IPS-15b (cell line): ENCODE measurements at regions not wholly inside any gene's neighbourhood (a gene's known extent, or its start where the extent isn't known, plus 50 kb on each side); places are given as distances from the start of the nearest gene placed in this dataset.

Experiments used
- H3K27me3 ChIP-seq: one replicate; pipeline ENCODE4 v1.6.1; 2013; ENCODE audit warnings: low read length; ENCODE audit not compliant: control insufficient read depth, insufficient read depth
- H3K36me3 ChIP-seq: one replicate; pipeline ENCODE4 v1.6.1; 2013; ENCODE audit warnings: low read length; ENCODE audit not compliant: control insufficient read depth, insufficient read depth
- H3K4me1 ChIP-seq: one replicate; pipeline ENCODE4 v1.6.1; 2013; ENCODE audit warnings: mild to moderate bottlenecking, low read length; ENCODE audit not compliant: control insufficient read depth, insufficient read depth
- H3K4me3 ChIP-seq: one replicate; pipeline ENCODE4 v1.5.1; 2013; ENCODE audit warnings: low read depth, low read length
- H3K9ac ChIP-seq: one replicate; pipeline ENCODE4 v1.6.1; 2013; ENCODE audit warnings: low read depth, mild to moderate bottlenecking, low read length
- H3K9me3 ChIP-seq: one replicate; pipeline ENCODE4 v1.6.1; 2013; ENCODE audit warnings: mild to moderate bottlenecking, low read length; ENCODE audit not compliant: control insufficient read depth, insufficient read depth

DNA sequence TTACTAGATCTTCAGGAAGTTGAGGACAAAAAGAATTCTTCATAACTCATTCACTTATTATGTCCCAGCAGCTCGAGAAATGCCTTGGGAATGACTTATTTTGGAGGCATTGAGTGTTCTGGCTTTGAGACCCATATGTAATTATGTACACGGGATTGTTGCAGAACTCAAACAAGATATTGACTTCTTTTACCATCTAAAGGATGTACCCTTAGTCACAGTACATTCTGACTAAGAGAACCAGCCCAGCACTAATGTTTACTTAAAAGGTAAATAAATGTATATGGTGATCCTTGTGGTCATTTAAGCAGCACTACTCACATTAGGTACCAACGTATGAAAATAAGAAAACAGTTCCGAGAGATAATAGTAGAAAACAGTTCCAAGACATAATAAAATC, 268.9 kb downstream of the ADCYAP1 start:
- H3K4me1 ChIP-seq = no peaks in the 10 kb centered on the region
- no peak overlapping the region for H3K9ac ChIP-seq
- no peaks in the 10 kb centered on the region for H3K36me3 ChIP-seq
- H3K4me3 ChIP-seq = no peak overlapping the region
- H3K9me3 ChIP-seq = no peaks in the 10 kb centered on the region
- H3K27me3 ChIP-seq = no peaks in the 10 kb centered on the region

- Histone ChIP-seq H3K9ac (no peak overlapping the region), H3K36me3 (no peaks in the 10 kb centered on the region), H3K27me3 (no peaks in the 10 kb centered on the region), H3K9me3 (no peaks in the 10 kb centered on the region), H3K4me3 (no peak overlapping the region), H3K4me1 (no peaks in the 10 kb centered on the region)
These were observed 272.6 kb downstream of the ADCYAP1 start for GRCh38 chr18:1177232-1177631.

GRCh38 chr18:1191341-1191740, 286.7 kb downstream of the ADCYAP1 start:
- no peaks in the 10 kb centered on the region for H3K9me3 ChIP-seq
- no peak overlapping the region for H3K9ac ChIP-seq
- no peak overlapping the region for H3K4me3 ChIP-seq
- no peaks in the 10 kb centered on the region for H3K36me3 ChIP-seq
- no peaks in the 10 kb centered on the region for H3K27me3 ChIP-seq
- no peaks in the 10 kb centered on the region for H3K4me1 ChIP-seq

DNA sequence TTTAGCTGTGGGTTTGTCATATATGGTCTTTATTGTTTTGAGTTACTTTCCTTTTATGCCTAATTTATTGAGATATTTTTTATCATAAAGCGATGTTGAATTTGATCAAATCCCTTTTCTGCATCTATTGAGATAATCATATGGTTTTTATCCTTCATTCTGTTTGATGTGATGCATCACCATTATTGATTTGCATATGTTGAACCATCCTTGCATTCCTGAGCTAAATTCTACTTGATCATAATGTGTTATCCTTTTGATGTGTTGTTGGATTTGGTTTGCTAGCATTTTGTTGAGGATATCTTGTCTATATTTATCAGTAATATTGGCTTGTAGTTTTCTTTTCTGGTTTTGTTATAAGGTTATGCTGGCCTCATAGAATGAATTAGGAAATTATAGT, 308.5 kb downstream of the ADCYAP1 start:
- Histone ChIP-seq H3K36me3 (no peaks in the 10 kb centered on the region), H3K9ac (no peak overlapping the region), H3K4me3 (no peak overlapping the region), H3K9me3 (no peaks in the 10 kb centered on the region), H3K4me1 (no peaks in the 10 kb centered on the region), H3K27me3 (no peaks in the 10 kb centered on the region)

GRCh38 chr18:1222880-1223279, 318.2 kb downstream of the ADCYAP1 start:
- Histone ChIP-seq H3K9ac (no peak overlapping the region), H3K27me3 (no peaks in the 10 kb centered on the region), H3K4me3 (no peak overlapping the region), H3K36me3 (no peaks in the 10 kb centered on the region), H3K4me1 (no peaks in the 10 kb centered on the region), H3K9me3 (no peaks in the 10 kb centered on the region)

- no peaks in the 10 kb centered on the region for H3K9me3 ChIP-seq
- H3K9ac ChIP-seq = no peak overlapping the region
- no peaks in the 10 kb centered on the region for H3K27me3 ChIP-seq
- H3K4me3 ChIP-seq = no peak overlapping the region
- H3K36me3 ChIP-seq = no peaks in the 10 kb centered on the region
- no peaks in the 10 kb centered on the region for H3K4me1 ChIP-seq
These were observed 322.4 kb downstream of the ADCYAP1 start for GRCh38 chr18:1227025-1227424.

DNA sequence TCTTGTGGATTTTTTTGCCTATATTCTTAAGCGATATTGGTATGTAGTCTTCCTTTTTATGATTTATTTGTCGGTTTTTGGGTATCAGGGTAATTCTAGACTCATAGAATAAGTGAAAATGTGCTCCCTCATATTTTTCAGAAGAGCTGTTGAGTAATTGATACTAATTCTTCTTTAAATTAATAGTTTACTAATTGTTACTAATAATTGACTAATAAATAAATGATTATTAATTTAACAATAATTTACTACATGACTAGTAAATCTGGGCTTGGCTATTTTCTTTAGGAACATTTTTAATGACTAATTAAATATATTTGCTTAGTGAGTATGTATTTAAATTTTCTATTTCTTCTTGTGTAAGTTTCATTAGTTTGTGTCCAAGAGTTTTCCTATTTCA, 325.0 kb downstream of the ADCYAP1 start:
- Histone ChIP-seq H3K27me3 (no peaks in the 10 kb centered on the region), H3K36me3 (no peaks in the 10 kb centered on the region), H3K4me1 (no peaks in the 10 kb centered on the region), H3K9me3 (no peaks in the 10 kb centered on the region), H3K4me3 (no peak overlapping the region), H3K9ac (no peak overlapping the region)

DNA sequence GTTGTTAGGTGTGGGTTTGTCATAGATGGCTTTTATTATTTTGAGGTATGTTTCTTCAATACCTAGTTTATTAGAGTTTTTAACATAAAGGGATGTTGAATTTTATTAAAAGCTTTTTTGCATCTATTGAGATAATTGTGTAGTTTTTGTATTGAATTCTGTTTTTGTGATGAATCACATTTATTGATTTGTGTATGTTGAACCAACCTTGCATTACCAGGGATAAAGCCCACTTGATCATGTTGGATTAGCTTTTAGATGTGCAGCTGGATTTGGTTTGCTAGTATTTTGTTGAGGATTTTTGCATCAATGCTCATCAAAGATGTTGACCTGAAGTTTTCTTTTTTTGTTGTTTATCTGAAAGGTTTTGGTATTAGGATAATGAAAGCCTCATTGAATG, 328.2 kb downstream of the ADCYAP1 start:
- H3K36me3 ChIP-seq = no peaks in the 10 kb centered on the region
- H3K9ac ChIP-seq = no peak overlapping the region
- no peaks in the 10 kb centered on the region for H3K9me3 ChIP-seq
- no peaks in the 10 kb centered on the region for H3K4me1 ChIP-seq
- H3K27me3 ChIP-seq = no peaks in the 10 kb centered on the region
- H3K4me3 ChIP-seq = no peak overlapping the region

GRCh38 chr18:1240701-1241100, 336.0 kb downstream of the ADCYAP1 start:
- Histone ChIP-seq H3K36me3 (no peaks in the 10 kb centered on the region), H3K9me3 (no peaks in the 10 kb centered on the region), H3K4me1 (no peaks in the 10 kb centered on the region), H3K4me3 (no peak overlapping the region), H3K27me3 (no peaks in the 10 kb centered on the region), H3K9ac (no peak overlapping the region)

- Histone ChIP-seq H3K4me3 (no peak overlapping the region), H3K9ac (no peak overlapping the region), H3K27me3 (no peaks in the 10 kb centered on the region), H3K4me1 (no peaks in the 10 kb centered on the region), H3K9me3 (no peaks in the 10 kb centered on the region), H3K36me3 (no peaks in the 10 kb centered on the region)
These were observed 339.9 kb downstream of the ADCYAP1 start for GRCh38 chr18:1244397-1245122.

GRCh38 chr18:1246827-1247226, 342.2 kb downstream of the ADCYAP1 start:
- Histone ChIP-seq H3K9ac (no peak overlapping the region), H3K27me3 (no peaks in the 10 kb centered on the region), H3K4me3 (no peak overlapping the region), H3K4me1 (no peaks in the 10 kb centered on the region), H3K36me3 (no peaks in the 10 kb centered on the region), H3K9me3 (no peaks in the 10 kb centered on the region)

- no peaks in the 10 kb centered on the region for H3K36me3 ChIP-seq
- no peaks in the 10 kb centered on the region for H3K27me3 ChIP-seq
- no peak overlapping the region for H3K9ac ChIP-seq
- no peaks in the 10 kb centered on the region for H3K4me1 ChIP-seq
- H3K4me3 ChIP-seq = no peak overlapping the region
- no peaks in the 10 kb centered on the region for H3K9me3 ChIP-seq
These were observed 347.9 kb downstream of the ADCYAP1 start for GRCh38 chr18:1252534-1252933.
